Neutrophil (primary cell): ENCODE measurements at regions not wholly inside any gene's neighbourhood (a gene's known extent, or its start where the extent isn't known, plus 50 kb on each side); places are given as distances from the start of the nearest gene placed in this dataset.

Experiments
- H3K27ac ChIP-seq: fragments of 200-600 bp; sonication (generic); 2 replicates; pipeline ENCODE4 v1.5.1; 2016; ENCODE audit warnings: mild to moderate bottlenecking, moderate library complexity
- H3K27me3 ChIP-seq: fragments of 200-600 bp; sonication (generic); 2 replicates; pipeline ENCODE4 v1.6.0; 2016; ENCODE audit warnings: mild to moderate bottlenecking
- H3K36me3 ChIP-seq: fragments of 200-600 bp; sonication (generic); 2 replicates; pipeline ENCODE4 v1.5.1; 2017
- H3K4me1 ChIP-seq, 2 experiments: fragments of 200-600 bp in 1 of 2; sonication (generic) in 1 of 2; 1 replicate in 1 of 2; 2 replicates in 1 of 2; pipeline versions ENCODE4 v1.5.1 to v1.6.1; 2013 to 2016; ENCODE audit warnings: low read depth in 1 of 2, low read length in 1 of 2, mild to moderate bottlenecking in 1 of 2, moderate library complexity in 1 of 2; ENCODE audit not compliant: control insufficient read depth in 1 of 2, insufficient read depth in 1 of 2
- H3K4me3 ChIP-seq, 2 experiments: fragments of 200-600 bp in 1 of 2; sonication (generic) in 1 of 2; 1 replicate in 1 of 2; 2 replicates in 1 of 2; pipeline ENCODE4 v1.5.1; 2013 to 2016; ENCODE audit warnings: low read depth in 1 of 2, low read length in 1 of 2, mild to moderate bottlenecking in 1 of 2, moderate library complexity in 1 of 2
- H3K9me3 ChIP-seq: fragments of 200-600 bp; sonication (generic); 2 replicates; pipeline ENCODE4 v1.5.1; 2016
- CTCF ChIP-seq: fragments of 200-600 bp; sonication (generic); IDR thresholded peaks from 2 replicates; pipeline ENCODE4 v1.5.1; 2016; ENCODE audit warnings: antibody characterized with exemption

- TF ChIP-seq CTCF: no peak
Measured at GRCh38 chr5:124553911-124554310, 192.5 kb downstream of the ZNF608 start.

GRCh38 chr5:124552526-124552925, 193.9 kb downstream of the ZNF608 start:
- H3K27ac ChIP-seq: no peak overlapping the region
- H3K27me3 ChIP-seq: no peaks in the 10 kb centered on the region
- H3K4me1 ChIP-seq: no peaks in the 10 kb centered on the region
- TF ChIP-seq CTCF: no peak
- no peaks in the 10 kb centered on the region for H3K36me3 ChIP-seq
- no peak overlapping the region for H3K4me3 ChIP-seq
- no peaks in the 10 kb centered on the region for H3K9me3 ChIP-seq

More at GRCh38 chr5:124553911-124554310, 192.5 kb downstream of the ZNF608 start:
- Histone ChIP-seq H3K27ac (no peak overlapping the region), H3K4me1 (no peaks in the 10 kb centered on the region), H3K36me3 (no peaks in the 10 kb centered on the region), H3K4me3 (no peak overlapping the region), H3K27me3 (no peaks in the 10 kb centered on the region), H3K9me3 (no peaks in the 10 kb centered on the region)

GRCh38 chr5:124551939-124552279, 194.5 kb downstream of the ZNF608 start:
- TF ChIP-seq CTCF: no peak
- H3K27me3 ChIP-seq: no peaks in the 10 kb centered on the region
- H3K9me3 ChIP-seq: no peaks in the 10 kb centered on the region
- no peak overlapping the region for H3K4me3 ChIP-seq
- H3K4me1 ChIP-seq: no peaks in the 10 kb centered on the region
- H3K36me3 ChIP-seq: no peaks in the 10 kb centered on the region
- no peak overlapping the region for H3K27ac ChIP-seq

GRCh38 chr5:124550731-124551130, 195.7 kb downstream of the ZNF608 start:
- H3K27me3 ChIP-seq: no peaks in the 10 kb centered on the region
- no peaks in the 10 kb centered on the region for H3K4me1 ChIP-seq
- TF ChIP-seq CTCF: no peak
- H3K36me3 ChIP-seq: no peaks in the 10 kb centered on the region
- no peak overlapping the region for H3K4me3 ChIP-seq
- no peak overlapping the region for H3K27ac ChIP-seq
- H3K9me3 ChIP-seq: no peaks in the 10 kb centered on the region

- no peak for TF ChIP-seq CTCF
- Histone ChIP-seq H3K4me1 (no peaks in the 10 kb centered on the region), H3K36me3 (no peaks in the 10 kb centered on the region), H3K4me3 (no peak overlapping the region), H3K27ac (no peak overlapping the region), H3K9me3 (no peaks in the 10 kb centered on the region), H3K27me3 (no peaks in the 10 kb centered on the region)
Measured at GRCh38 chr5:124549891-124550436, 196.5 kb downstream of the ZNF608 start.

GRCh38 chr5:124546643-124547042, 199.8 kb downstream of the ZNF608 start:
- no peak for TF ChIP-seq CTCF
- Histone ChIP-seq H3K27ac (no peak overlapping the region), H3K36me3 (no peaks in the 10 kb centered on the region), H3K27me3 (no peaks in the 10 kb centered on the region), H3K4me3 (no peak overlapping the region), H3K9me3 (no peaks in the 10 kb centered on the region), H3K4me1 (no peaks in the 10 kb centered on the region)
